ENCODE measurements at regions not wholly inside any gene's neighbourhood (a gene's known extent, or its start where the extent isn't known, plus 50 kb on each side); places are given as distances from the start of the nearest gene placed in this dataset.
"Not testable (repeated sequence)": the region's sequence is repeated elsewhere in the genome, so short reads cannot be mapped to it uniquely, and the experiment has no call there.

DNA sequence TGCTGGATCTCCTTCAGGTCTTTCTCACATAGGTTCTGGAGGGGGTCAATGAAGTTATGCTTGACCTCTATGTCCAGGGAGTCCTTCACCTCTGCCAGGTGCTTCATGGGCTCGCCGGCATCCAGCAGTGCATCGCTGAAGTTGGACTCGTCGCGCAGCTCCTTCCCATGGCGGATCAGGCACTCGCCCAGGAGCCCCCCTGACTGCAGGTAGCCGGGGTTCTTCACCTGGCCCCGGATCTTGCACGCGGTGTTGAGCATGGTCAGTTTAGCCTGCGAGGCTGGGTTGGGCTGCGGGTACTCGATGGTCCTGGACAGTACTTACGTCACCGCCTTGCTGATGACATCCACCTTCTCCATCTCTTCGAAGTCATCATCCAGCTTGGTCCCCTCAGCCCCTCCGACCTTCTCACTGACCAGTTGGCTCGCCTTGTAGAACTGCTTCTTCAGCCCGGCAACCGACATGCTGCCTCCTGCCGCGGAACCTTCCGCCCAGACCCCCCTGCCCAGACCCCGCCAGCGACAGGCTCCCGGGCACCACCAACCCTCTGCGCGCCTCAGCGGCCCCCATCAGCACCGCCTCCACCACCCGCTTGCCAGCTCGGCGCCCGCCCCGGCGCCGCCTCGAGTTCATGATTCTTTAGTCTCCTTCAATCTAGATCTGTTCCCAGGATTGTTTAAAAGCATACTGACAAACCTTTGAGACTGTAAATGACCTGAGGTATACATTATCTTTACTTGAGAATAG lies 99.8 kb downstream of the KPNA2 start:
- no peak overlapping the region for H3K4me3 ChIP-seq
- H3K9me3 ChIP-seq = no peaks in the 10 kb centered on the region
- no peaks in the 10 kb centered on the region for H3K36me3 ChIP-seq
- no peaks in the 10 kb centered on the region for H3K27me3 ChIP-seq
- no peak overlapping the region for H3K27ac ChIP-seq
- no peak for TF ChIP-seq Cebpa-rat (IDR thresholded peaks at IDR 0.05)
- H3K4me1 ChIP-seq = peaks cover 4% of the 10 kb centered on the region; the same call in 1 of the 2 replicates
- no peak overlapping the region for H3K9ac ChIP-seq
- H3K4me2 ChIP-seq = no peak overlapping the region
- no peaks in the 10 kb centered on the region for H4K20me1 ChIP-seq

DNA sequence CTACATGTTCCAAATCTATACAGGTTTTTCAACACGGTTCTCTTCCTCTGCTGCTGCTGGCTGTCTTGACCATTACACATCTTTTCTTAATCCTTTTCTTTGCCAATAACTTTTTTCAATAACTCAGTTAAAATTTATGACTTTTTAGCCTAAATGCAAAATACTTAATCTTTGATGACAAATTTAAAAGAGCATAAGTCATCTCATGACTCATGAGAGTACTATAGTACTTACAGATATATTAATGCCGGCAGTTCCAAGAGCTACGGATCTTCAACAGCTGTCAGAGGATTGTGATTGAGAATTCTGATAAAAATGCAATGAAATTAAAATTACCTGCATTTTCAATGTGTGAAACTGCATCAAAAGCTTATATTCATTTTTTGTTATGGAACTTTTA lies 105.5 kb downstream of the KPNA2 start:
- no peaks in the 10 kb centered on the region for H3K9me3 ChIP-seq
- H3K27ac ChIP-seq = no peak overlapping the region
- no peak for TF ChIP-seq Cebpa-rat (IDR thresholded peaks at IDR 0.05)
- H3K4me2 ChIP-seq = no peak overlapping the region
- no peaks in the 10 kb centered on the region for H4K20me1 ChIP-seq
- no peaks in the 10 kb centered on the region for H3K4me1 ChIP-seq
- no peaks in the 10 kb centered on the region for H3K36me3 ChIP-seq
- H3K27me3 ChIP-seq = no peaks in the 10 kb centered on the region
- H3K9ac ChIP-seq = no peak overlapping the region
- no peak overlapping the region for H3K4me3 ChIP-seq

DNA sequence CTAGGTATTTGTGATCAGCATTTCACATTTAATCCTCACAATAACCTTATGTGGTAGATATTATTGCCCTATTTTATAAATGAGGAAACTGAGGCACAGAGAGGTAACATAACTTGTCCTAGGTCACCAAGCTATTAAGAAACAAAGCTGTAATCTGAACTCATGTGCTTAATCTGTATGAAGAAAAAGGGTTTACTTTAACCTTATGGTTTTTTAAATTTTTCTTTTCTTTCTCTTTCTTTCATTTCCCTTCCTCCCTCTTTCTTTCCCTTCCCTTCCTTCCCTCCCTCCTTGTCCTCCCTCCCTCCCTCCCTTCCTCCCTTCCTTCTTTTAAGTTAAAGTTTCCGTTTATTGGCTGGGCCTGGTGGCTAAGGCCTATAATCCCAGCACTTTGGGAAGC lies 105.2 kb upstream of the AMZ2 start:
- no peak overlapping the region for H3K4me2 ChIP-seq
- no peak overlapping the region for H3K27ac ChIP-seq
- no peaks in the 10 kb centered on the region for H3K27me3 ChIP-seq
- no peaks in the 10 kb centered on the region for H3K36me3 ChIP-seq
- H3K4me1 ChIP-seq = no peaks in the 10 kb centered on the region
- no peaks in the 10 kb centered on the region for H4K20me1 ChIP-seq
- H3K9ac ChIP-seq = no peak overlapping the region
- H3K4me3 ChIP-seq = no peak overlapping the region
- TF ChIP-seq Cebpa-rat (IDR thresholded peaks at IDR 0.05) = no peak
- no peaks in the 10 kb centered on the region for H3K9me3 ChIP-seq

DNA sequence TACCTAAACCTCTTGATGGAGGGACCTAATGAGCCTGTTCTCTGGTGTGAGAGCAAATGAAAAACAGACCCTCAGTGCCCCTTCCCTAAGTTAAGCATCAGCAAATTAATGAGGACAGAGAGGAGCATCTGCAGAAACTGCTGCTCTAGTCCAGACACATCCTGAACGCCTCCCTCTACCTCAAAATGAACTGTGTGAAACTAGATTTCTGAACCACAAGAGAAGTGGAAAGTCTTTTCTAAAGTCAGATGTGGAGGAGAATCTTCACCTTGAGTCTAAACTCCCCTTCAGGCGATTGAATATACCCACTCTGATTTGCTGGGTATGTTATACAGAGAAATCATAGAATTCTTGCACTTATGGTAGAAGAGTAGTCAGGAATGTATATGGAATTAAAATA lies 104.4 kb upstream of the AMZ2 start:
- Histone ChIP-seq H3K9ac (no peak overlapping the region), H3K27me3 (no peaks in the 10 kb centered on the region), H4K20me1 (no peaks in the 10 kb centered on the region), H3K27ac (no peak overlapping the region), H3K9me3 (no peaks in the 10 kb centered on the region), H3K4me3 (no peak overlapping the region), H3K4me2 (no peak overlapping the region), H3K4me1 (no peaks in the 10 kb centered on the region), H3K36me3 (no peaks in the 10 kb centered on the region)
- no peak for TF ChIP-seq Cebpa-rat (IDR thresholded peaks at IDR 0.05)

DNA sequence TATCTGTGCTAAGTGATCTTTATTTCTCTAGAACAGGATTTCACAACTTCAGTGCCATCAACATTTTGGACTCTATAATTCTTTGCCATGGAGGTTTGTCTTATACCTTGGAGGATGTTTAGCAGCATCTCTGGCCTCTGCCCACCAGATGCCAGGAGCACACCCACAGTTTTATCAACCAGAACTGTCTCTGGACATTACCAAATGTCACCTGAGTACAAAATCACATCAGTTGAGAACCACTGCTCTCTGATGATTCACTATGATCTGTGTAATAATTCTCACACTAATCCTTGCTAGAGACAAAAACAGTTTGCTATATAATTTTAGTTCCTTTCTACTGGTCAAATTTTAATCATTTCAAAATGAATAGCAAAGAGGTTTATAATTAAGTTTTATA lies 102.8 kb upstream of the AMZ2 start:
- Histone ChIP-seq H4K20me1 (no peaks in the 10 kb centered on the region), H3K27me3 (no peaks in the 10 kb centered on the region), H3K4me3 (no peak overlapping the region), H3K4me1 (no peaks in the 10 kb centered on the region), H3K4me2 (no peak overlapping the region), H3K36me3 (no peaks in the 10 kb centered on the region), H3K9ac (no peak overlapping the region), H3K27ac (no peak overlapping the region), H3K9me3 (no peaks in the 10 kb centered on the region)
- no peak for TF ChIP-seq Cebpa-rat (IDR thresholded peaks at IDR 0.05)

DNA sequence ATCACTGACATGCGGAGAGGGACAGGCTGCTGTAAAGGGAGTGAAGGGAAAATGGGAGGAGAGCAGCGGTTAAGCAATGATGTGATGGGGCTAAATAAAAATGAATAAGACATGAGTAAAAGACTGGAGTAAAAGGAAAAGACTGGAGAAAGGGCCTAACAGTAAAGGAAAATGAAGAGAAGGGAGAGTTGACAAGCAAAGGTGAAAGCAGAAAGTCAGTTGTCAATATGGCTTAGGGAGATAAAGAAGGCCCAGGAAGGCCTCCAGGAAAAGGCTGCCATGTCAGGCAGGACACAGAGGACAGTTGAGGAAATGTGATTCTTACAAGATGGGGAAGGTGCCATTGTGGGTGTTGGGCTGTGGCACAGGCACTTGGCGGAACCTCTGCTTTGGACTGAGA lies 98.9 kb upstream of the AMZ2 start:
- no peak overlapping the region for H3K4me2 ChIP-seq
- H3K9me3 ChIP-seq = no peaks in the 10 kb centered on the region
- no peaks in the 10 kb centered on the region for H4K20me1 ChIP-seq
- H3K4me3 ChIP-seq = no peak overlapping the region
- no peak overlapping the region for H3K9ac ChIP-seq
- H3K27me3 ChIP-seq = no peaks in the 10 kb centered on the region
- TF ChIP-seq Cebpa-rat (IDR thresholded peaks at IDR 0.05) = no peak
- H3K36me3 ChIP-seq = no peaks in the 10 kb centered on the region
- H3K4me1 ChIP-seq = no peaks in the 10 kb centered on the region
- H3K27ac ChIP-seq = no peak overlapping the region

DNA sequence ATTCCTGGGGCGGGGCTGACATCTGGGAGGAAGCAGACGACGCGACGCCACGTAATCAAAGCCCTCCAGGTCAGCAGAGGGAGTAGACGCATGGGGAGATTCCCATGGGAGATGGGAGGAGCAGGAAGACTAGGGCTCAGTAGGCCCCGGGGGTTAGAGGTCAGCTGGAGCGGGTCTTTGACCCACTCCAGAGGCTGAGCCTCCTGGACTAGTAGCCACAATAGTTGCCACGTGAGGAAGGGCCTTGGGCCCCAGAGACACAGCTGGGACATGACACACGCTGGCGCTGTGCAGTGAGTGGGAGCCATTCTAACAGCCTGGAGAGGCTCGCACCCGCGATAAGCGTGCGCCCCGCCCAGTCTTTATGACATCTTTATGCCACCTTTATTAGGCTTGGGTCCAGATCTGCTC lies 95.7 kb upstream of the AMZ2 start:
- Histone ChIP-seq H3K27me3 (no peaks in the 10 kb centered on the region), H3K9me3 (no peaks in the 10 kb centered on the region), H3K4me3 (no peak overlapping the region), H3K4me2 (no peak overlapping the region), H3K36me3 (no peaks in the 10 kb centered on the region), H3K4me1 (no peaks in the 10 kb centered on the region), H4K20me1 (no peaks in the 10 kb centered on the region), H3K9ac (no peak overlapping the region), H3K27ac (no peak overlapping the region)
- TF ChIP-seq Cebpa-rat (IDR thresholded peaks at IDR 0.05) = no peak

DNA sequence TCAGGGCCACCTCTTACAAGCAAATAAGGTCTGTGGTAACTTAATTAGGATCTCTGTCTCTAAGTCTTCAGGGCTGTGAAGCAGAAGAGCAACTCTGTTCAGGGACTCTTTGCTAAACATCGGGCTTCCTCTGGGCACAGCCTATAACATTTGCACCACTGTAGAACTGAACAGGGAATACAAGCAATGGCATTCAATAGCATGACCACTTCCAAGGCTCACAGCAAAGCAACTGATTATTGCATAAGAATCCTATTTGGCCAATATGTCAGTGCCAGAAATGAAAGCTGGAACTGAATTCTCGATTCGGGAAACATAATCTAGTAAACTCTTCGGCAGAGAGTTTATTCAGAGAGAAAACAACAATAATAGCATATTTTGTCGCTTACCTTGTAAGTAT lies 92.2 kb upstream of the AMZ2 start:
- no peaks in the 10 kb centered on the region for H4K20me1 ChIP-seq
- H3K4me2 ChIP-seq = no peak overlapping the region
- no peaks in the 10 kb centered on the region for H3K9me3 ChIP-seq
- H3K4me3 ChIP-seq = no peak overlapping the region
- TF ChIP-seq Cebpa-rat (IDR thresholded peaks at IDR 0.05) = no peak
- no peak overlapping the region for H3K27ac ChIP-seq
- H3K4me1 ChIP-seq = no peaks in the 10 kb centered on the region
- no peaks in the 10 kb centered on the region for H3K36me3 ChIP-seq
- H3K9ac ChIP-seq = no peak overlapping the region
- H3K27me3 ChIP-seq = no peaks in the 10 kb centered on the region

DNA sequence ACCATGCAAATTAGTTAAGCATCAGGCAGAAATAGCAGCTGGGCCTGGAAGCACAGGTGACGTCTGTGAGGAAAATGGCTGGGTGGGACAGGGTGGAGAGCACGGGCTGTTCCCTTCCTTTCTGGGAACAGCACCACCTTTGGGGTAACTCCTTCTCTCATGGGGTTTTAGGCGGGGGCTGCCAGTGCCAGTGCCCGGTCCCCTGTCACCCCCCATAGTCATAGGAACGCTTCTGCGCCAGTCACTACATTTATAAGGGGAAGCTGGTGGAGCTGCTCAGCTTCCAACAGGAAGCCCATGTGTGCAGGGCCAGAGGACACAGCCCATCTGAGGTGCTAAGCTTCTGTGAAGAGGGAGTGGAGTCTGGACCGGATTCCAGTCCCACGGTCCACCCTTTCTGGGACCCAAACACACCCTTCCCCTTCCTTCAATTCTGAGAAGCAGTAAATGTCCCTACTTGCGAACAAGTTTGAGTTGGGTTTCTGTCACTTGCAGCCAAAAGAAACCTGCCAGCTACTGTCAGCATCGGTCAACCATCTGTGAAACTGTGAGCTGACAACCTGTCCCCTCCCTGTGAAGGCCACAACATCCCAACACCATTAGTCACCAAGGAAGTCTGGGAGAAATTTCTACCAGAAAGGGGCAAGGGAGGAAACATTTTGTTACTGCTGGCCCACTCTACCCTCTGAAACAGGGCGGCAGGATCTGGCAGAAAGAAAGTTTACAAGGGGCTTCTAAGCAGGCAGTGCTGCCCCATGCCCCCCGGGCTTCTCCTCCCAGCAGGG lies 86.0 kb upstream of the AMZ2 start:
- Histone ChIP-seq H3K27ac (no peak overlapping the region), H3K4me3 (no peak overlapping the region), H4K20me1 (no peaks in the 10 kb centered on the region), H3K9me3 (no peaks in the 10 kb centered on the region), H3K9ac (no peak overlapping the region), H3K4me2 (no peak overlapping the region), H3K27me3 (no peaks in the 10 kb centered on the region), H3K4me1 (peaks cover 13% of the 10 kb centered on the region), H3K36me3 (no peaks in the 10 kb centered on the region)
- no peak for TF ChIP-seq Cebpa-rat (IDR thresholded peaks at IDR 0.05)

DNA sequence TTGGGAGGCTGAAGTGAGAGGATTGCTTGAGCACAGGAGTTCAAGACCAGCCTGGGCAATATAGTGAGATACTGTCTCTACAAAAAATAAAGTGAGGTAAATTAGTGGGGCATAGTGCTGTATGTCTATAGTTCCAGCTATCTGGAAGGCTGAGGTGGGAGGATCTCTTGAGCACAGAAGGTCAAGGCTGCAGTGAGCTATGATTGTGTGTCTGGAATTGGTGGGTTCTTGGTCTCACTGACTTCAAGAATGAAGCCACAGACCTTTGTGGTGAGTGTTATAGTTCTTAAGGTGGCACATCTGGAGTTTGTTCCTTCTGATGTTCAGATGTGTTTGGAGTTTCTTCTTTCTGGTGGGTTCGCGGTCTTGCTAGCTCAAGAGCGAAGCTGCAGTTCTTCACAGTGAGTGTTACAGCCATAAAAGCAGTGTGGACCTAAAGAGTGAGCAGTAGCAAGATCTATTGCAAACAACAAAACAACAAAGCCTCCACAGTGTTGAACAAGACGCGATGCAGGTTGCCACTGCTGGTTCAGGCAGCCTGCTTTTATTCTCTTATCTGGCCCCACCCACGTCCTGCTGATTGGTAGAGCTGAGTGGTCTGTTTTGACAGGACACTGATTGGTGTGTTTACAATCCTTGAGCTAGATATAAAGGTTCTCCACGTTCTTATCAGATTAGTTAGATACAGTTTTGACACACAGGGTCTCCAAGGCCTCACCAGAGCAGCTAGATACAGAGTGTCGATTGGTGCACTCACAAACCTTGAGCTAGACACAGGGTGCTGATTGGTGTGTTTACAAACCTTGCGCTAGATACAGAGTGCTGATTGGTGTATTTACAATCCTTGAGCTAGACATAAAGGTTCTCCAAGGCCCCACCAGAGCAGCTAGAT lies 79.3 kb upstream of the AMZ2 start:
- H4K20me1 ChIP-seq, H3K4me3 ChIP-seq, H3K27me3 ChIP-seq, H3K9ac ChIP-seq, H3K36me3 ChIP-seq, H3K9me3 ChIP-seq, H3K27ac ChIP-seq, H3K4me2 ChIP-seq: not testable (repeated sequence)
- H3K4me1 ChIP-seq = peaks cover 13% of the 10 kb centered on the region

DNA sequence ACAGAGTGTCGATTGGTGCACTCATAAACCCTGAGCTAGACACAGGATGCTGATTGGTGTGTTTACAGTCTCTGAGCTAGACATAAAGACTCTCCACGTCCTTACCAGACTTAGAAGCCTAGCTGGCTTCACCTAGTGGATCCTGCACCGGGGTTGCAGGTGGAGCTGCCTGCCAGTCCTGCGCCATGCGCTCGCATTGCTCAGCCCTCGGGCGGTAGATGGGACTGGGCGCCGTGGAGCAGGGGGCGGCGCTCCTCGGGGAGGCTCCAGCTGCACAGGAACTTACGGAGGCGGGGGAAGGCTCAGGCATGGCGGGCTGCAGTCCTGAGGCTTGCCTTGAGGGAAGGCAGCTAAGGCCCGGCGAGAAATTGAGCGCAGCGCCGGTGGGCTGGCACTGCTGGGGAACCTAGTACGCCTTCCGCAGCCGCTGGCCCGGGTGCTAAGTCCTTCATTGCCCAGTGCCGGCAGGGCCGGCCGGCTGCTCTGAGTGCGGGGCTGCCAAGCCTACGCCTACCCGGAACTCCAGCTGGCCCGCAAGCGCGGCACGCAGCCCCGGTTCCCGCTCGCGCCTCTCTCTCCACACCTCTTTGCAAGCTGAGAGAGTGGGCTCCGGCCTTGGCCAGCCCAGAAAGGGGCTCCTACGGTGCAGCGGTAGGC lies 78.5 kb upstream of the AMZ2 start:
- peaks cover 13% of the 10 kb centered on the region for H3K4me1 ChIP-seq
- H4K20me1 ChIP-seq, H3K36me3 ChIP-seq, H3K4me3 ChIP-seq, H3K27me3 ChIP-seq, H3K9me3 ChIP-seq, H3K4me2 ChIP-seq, H3K9ac ChIP-seq, H3K27ac ChIP-seq: not testable (repeated sequence)
